Natural killer cell (primary cell): ENCODE measurements at regions not wholly inside any gene's neighbourhood (a gene's known extent, or its start where the extent isn't known, plus 50 kb on each side); places are given as distances from the start of the nearest gene placed in this dataset.

Experiments
- ATAC-seq, 3 donors: fragments of 150-1000 bp in 2 of 3; fragments of 200-7000 bp in 1 of 3; cut with Tn5 transposase; 1 replicate in 1 of 3; 2 replicates in 2 of 3; pipeline ENCODE4 v1.10.0; 2021; ENCODE audit warnings: mild to moderate bottlenecking in 2 of 3, moderate library complexity in 2 of 3
- DNase-seq, 2 donors: peaks; one replicate each; pipeline versions ENCODE4 v3.0.0 to v3.0.0-alpha.2; 2013 to 2021; ENCODE audit warnings: mixed read lengths in 1 of 2
- H3K27ac ChIP-seq: one replicate; pipeline ENCODE4 v1.5.1; 2013; ENCODE audit warnings: mild to moderate bottlenecking, low read length
- H3K27me3 ChIP-seq: one replicate; pipeline ENCODE4 v1.6.1; 2013; ENCODE audit warnings: low read length; ENCODE audit not compliant: control insufficient read depth, insufficient read depth
- H3K36me3 ChIP-seq: one replicate; pipeline ENCODE4 v1.6.1; 2013; ENCODE audit warnings: low read length; ENCODE audit not compliant: control insufficient read depth, insufficient read depth
- H3K4me1 ChIP-seq: one replicate; pipeline ENCODE4 v1.6.1; 2013; ENCODE audit warnings: low read length; ENCODE audit not compliant: control insufficient read depth, insufficient read depth
- H3K4me3 ChIP-seq: one replicate; pipeline ENCODE4 v1.5.1; 2013; ENCODE audit warnings: low read length
- H3K9me3 ChIP-seq: one replicate; pipeline ENCODE4 v1.6.1; 2013; ENCODE audit warnings: low read length; ENCODE audit not compliant: control insufficient read depth, insufficient read depth
- H3K27ac Mint-ChIP-seq, 2 donors: one replicate each; pipeline ENCODE4 v1.8.0; 2022; ENCODE audit warnings: mild to moderate bottlenecking in 2 of 2, mixed read lengths in 2 of 2, moderate library complexity in 1 of 2
- H3K27me3 Mint-ChIP-seq, 2 donors: one replicate each; pipeline ENCODE4 v1.8.0; 2022; ENCODE audit warnings: low read depth in 2 of 2, mixed read lengths in 2 of 2
- H3K36me3 Mint-ChIP-seq: one replicate; pipeline ENCODE4 v1.8.0; 2022; ENCODE audit warnings: mixed read lengths
- H3K4me1 Mint-ChIP-seq, 2 donors: one replicate each; pipeline ENCODE4 v1.8.0; 2022; ENCODE audit warnings: mixed read lengths in 2 of 2
- H3K4me3 Mint-ChIP-seq: one replicate; pipeline ENCODE4 v1.8.0; 2022; ENCODE audit warnings: mild to moderate bottlenecking, moderate library complexity, mixed read lengths
- H3K9me3 Mint-ChIP-seq, 2 donors: one replicate each; pipeline ENCODE4 v1.8.0; 2022; ENCODE audit warnings: mixed read lengths in 2 of 2
- CTCF ChIP-seq: fragments of 200-600 bp; IDR thresholded peaks from one replicate; pipeline ENCODE4 v1.8.0; 2022; ENCODE audit warnings: antibody characterized with exemption
- WGBS: methylation state at CpG from one replicate; pipeline ENCODE4 v1.1.7; 2013; ENCODE audit warnings: missing lambda C conversion rate; ENCODE audit not compliant: insufficient coverage; 5-methylcytosine and 5-hydroxymethylcytosine counted together
- intact Hi-C: fragments of 100-400 bp; cut with micrococcal nuclease; formaldehyde crosslinking; loops from one replicate; pipeline ENCODE4 v1.14.2; 2022

GRCh38 chr13:99040536-99041131 lies 62.8 kb upstream of the DOCK9 start:
- WGBS, result no CpG with 5 or more reads among the region's 3 CpGs
- Histone ChIP-seq H3K4me1 (peaks cover 44% of the 10 kb centered on the region), H3K27me3 (no peaks in the 10 kb centered on the region), H3K9me3 (no peaks in the 10 kb centered on the region), H3K27ac (no peak overlapping the region), H3K4me3 (no peak overlapping the region), H3K36me3 (no peaks in the 10 kb centered on the region)
- Mint-ChIP-seq H3K36me3 (no peaks in the 10 kb centered on the region), H3K4me3 (no peak overlapping the region), H3K27me3 (peaks cover 8 to 9% of the 10 kb centered on the region in 2 donors), H3K27ac (no peak overlapping the region), H3K4me1 (peaks cover 44 to 47% of the 10 kb centered on the region in 2 donors), H3K9me3 (no peaks in the 10 kb centered on the region)
- DNase-seq (no peak), ATAC-seq (no peak)
- intact Hi-C loops, result no loop called here
- TF ChIP-seq CTCF, result no peak

GRCh38 chr13:99041337-99041736 lies 63.5 kb upstream of the DOCK9 start:
- 82% methylated on average over 1 of the region's 1 CpG for WGBS
- Histone ChIP-seq H3K4me3 (no peak overlapping the region), H3K36me3 (no peaks in the 10 kb centered on the region), H3K27ac (no peak overlapping the region), H3K9me3 (no peaks in the 10 kb centered on the region), H3K27me3 (no peaks in the 10 kb centered on the region), H3K4me1 (peaks cover 51% of the 10 kb centered on the region)
- ATAC-seq (no peak), DNase-seq (no peak)
- Mint-ChIP-seq H3K36me3 (no peaks in the 10 kb centered on the region), H3K9me3 (no peaks in the 10 kb centered on the region), H3K4me3 (no peak overlapping the region), H3K27ac (no peak overlapping the region), H3K27me3 (peaks cover 8 to 9% of the 10 kb centered on the region in 2 donors), H3K4me1 (peaks cover 51 to 54% of the 10 kb centered on the region in 2 donors)
- intact Hi-C loops, result no loop called here
- TF ChIP-seq CTCF, result no peak

GRCh38 chr13:99041788-99042187 lies 63.9 kb upstream of the DOCK9 start:
- Histone ChIP-seq H3K4me1 (peaks cover 55% of the 10 kb centered on the region), H3K4me3 (no peak overlapping the region), H3K27ac (no peak overlapping the region), H3K9me3 (no peaks in the 10 kb centered on the region), H3K27me3 (no peaks in the 10 kb centered on the region), H3K36me3 (no peaks in the 10 kb centered on the region)
- Mint-ChIP-seq H3K27me3 (peaks cover 8 to 9% of the 10 kb centered on the region in 2 donors), H3K4me3 (no peak overlapping the region), H3K36me3 (no peaks in the 10 kb centered on the region), H3K4me1 (peaks cover 55 to 58% of the 10 kb centered on the region in 2 donors), H3K27ac (no peak overlapping the region), H3K9me3 (no peaks in the 10 kb centered on the region)
- no peak for TF ChIP-seq CTCF
- no peak for ATAC-seq
- 66% methylated on average over 5 of the region's 5 CpGs for WGBS
- peak in 1 of 2 donors; percentile 31 for DNase-seq
- intact Hi-C loops, result no loop called here
